ENCODE measurements at regions not wholly inside any gene's neighbourhood (a gene's known extent, or its start where the extent isn't known, plus 50 kb on each side); places are given as distances from the start of the nearest gene placed in this dataset.

DNA sequence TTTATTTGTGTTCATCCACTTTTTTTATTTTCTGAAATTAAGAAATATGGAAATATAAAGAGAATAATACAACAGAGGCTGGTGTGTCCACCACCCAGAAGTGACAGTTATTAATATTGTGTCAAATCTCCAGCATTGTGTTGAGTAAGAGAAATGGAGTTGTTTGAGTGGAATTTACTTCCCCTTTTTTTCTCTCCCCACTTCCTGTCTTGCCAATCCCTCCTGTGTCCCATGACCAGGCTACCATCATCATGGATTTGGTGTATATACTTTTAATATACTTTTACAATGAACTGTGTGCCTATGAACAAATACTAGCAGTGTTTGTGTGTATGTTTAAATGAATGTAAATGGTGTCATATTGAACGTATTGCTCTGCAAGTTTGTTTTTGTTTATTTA lies 276.9 kb upstream of the SKOR2 start:
- no peak overlapping the region for H3K4me2 ChIP-seq
- CTCF ChIA-PET, result no interaction called here
- H3K4me3 ChIP-seq, result no peak overlapping the region
- FAIRE-seq (no peak), DNase-seq (ENCODE audit: low read depth in 1 of 2, low spot score in 1 of 2) (no peak), ATAC-seq (no peak)
- POLR2A ChIA-PET, result no interaction called here
- TF ChIP-seq RNF2 (IDR thresholded peaks at IDR 0.05; ENCODE audit: borderline replicate concordance, low read depth) (no peak), FOSL2 (IDR thresholded peaks at IDR 0.05) (no peak), FOSL2 (CRISPR knock-in tag; IDR thresholded peaks at IDR 0.05) (no peak), TP53 (CRISPR knock-in tag; IDR thresholded peaks at IDR 0.05) (no peak), NR3C1 (IDR thresholded peaks at IDR 0.05) (no peak), FOXS1 (CRISPR knock-in tag; IDR thresholded peaks at IDR 0.05) (no peak), GATA3 (IDR thresholded peaks at IDR 0.05; ENCODE audit: borderline replicate concordance) (no peak), KDM5A (IDR thresholded peaks at IDR 0.05) (no peak), JUN (IDR thresholded peaks at IDR 0.05) (no peak), TFCP2L1 (CRISPR knock-in tag; IDR thresholded peaks at IDR 0.05) (no peak), ESRRA (IDR thresholded peaks at IDR 0.05; ENCODE audit: borderline replicate concordance, low read length) (no peak), SMC3 (IDR thresholded peaks at IDR 0.05) (no peak)
- H3K27ac ChIP-seq, result no peak overlapping the region
- WGBS (ENCODE audit: missing lambda C conversion rate), result 28% methylated on average over 1 of the region's 1 CpG
- no peaks in the 10 kb centered on the region for H3K4me1 ChIP-seq
- no peaks in the 10 kb centered on the region for H3K9me3 ChIP-seq

DNA sequence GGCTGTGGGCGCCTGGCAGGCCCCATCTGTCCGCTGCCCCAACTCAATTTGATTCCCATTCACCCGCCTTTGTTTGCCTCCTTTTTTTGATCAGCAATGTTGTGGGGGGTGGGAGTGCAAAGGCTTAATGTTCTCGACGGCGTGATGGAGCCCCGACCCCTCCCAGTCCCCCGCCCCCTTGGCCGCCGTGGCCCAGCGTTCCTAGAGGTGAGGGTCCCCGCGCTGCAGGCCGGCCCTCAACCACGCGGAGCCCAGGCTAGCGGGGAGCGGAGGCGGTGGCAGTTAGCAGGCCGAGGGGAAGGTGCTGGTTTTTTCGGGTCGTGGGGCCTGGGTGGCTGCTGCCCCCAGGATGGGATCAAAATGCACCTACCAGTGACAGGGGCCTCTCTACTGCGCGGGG lies 274.7 kb upstream of the SKOR2 start:
- POLR2A ChIA-PET, result no interaction called here
- no peak overlapping the region for H3K4me2 ChIP-seq
- DNase-seq (ENCODE audit: low read depth in 1 of 2, low spot score in 1 of 2), result no peak
- H3K4me3 ChIP-seq, result no peak overlapping the region
- CTCF ChIA-PET, result interaction anchor here (0.6 kb wide), 1 partner anchor 208 kb away, joined by 3 read pairs; no protein-coding TSS in a partner anchor
- no peak overlapping the region for H3K27ac ChIP-seq
- TF ChIP-seq EHF (CRISPR knock-in tag; IDR thresholded peaks at IDR 0.05) (no peak), FOXS1 (CRISPR knock-in tag; IDR thresholded peaks at IDR 0.05) (no peak), JUNB (IDR thresholded peaks at IDR 0.05) (no peak), EP300 (IDR thresholded peaks at IDR 0.05) (no peak), BHLHE40 (IDR thresholded peaks at IDR 0.05; ENCODE audit: low read depth, low read length) (no peak), HOXB13 (CRISPR knock-in tag; IDR thresholded peaks at IDR 0.05; ENCODE audit: low read depth) (no peak), ZNF302 (CRISPR knock-in tag; IDR thresholded peaks at IDR 0.05) (no peak), POLR2A (IDR thresholded peaks at IDR 0.05; ENCODE audit: low read length) (no peak), MYC (IDR thresholded peaks at IDR 0.05; ENCODE audit: borderline replicate concordance, low read length) (no peak), FOSL2 (IDR thresholded peaks at IDR 0.05) (no peak), FOSL2 (CRISPR knock-in tag; IDR thresholded peaks at IDR 0.05) (no peak), JUN (IDR thresholded peaks at IDR 0.05) (no peak), CEBPB (IDR thresholded peaks at IDR 0.05) (no peak)
- TF ChIP-seq, protein P1, sequence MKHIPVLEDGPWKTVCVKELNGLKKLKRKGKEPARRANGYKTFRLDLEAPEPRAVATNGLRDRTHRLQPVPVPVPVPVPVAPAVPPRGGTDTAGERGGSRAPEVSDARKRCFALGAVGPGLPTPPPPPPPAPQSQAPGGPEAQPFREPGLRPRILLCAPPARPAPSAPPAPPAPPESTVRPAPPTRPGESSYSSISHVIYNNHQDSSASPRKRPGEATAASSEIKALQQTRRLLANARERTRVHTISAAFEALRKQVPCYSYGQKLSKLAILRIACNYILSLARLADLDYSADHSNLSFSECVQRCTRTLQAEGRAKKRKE (CRISPR knock-in tag; IDR thresholded peaks at IDR 0.05; ENCODE audit: low read depth), result no peak
- TF ChIP-seq, protein P2, sequence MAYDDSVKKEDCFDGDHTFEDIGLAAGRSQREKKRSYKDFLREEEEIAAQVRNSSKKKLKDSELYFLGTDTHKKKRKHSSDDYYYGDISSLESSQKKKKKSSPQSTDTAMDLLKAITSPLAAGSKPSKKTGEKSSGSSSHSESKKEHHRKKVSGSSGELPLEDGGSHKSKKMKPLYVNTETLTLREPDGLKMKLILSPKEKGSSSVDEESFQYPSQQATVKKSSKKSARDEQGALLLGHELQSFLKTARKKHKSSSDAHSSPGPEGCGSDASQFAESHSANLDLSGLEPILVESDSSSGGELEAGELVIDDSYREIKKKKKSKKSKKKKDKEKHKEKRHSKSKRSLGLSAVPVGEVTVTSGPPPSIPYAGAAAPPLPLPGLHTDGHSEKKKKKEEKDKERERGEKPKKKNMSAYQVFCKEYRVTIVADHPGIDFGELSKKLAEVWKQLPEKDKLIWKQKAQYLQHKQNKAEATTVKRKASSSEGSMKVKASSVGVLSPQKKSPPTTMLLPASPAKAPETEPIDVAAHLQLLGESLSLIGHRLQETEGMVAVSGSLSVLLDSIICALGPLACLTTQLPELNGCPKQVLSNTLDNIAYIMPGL (CRISPR knock-in tag; IDR thresholded peaks at IDR 0.05; ENCODE audit: borderline replicate concordance), result no peak
- WGBS (ENCODE audit: missing lambda C conversion rate), result 9% methylated on average over 8 of the region's 24 CpGs
- no peak for ATAC-seq
- no peak for FAIRE-seq
- no peaks in the 10 kb centered on the region for H3K4me1 ChIP-seq
- no peaks in the 10 kb centered on the region for H3K9me3 ChIP-seq

DNA sequence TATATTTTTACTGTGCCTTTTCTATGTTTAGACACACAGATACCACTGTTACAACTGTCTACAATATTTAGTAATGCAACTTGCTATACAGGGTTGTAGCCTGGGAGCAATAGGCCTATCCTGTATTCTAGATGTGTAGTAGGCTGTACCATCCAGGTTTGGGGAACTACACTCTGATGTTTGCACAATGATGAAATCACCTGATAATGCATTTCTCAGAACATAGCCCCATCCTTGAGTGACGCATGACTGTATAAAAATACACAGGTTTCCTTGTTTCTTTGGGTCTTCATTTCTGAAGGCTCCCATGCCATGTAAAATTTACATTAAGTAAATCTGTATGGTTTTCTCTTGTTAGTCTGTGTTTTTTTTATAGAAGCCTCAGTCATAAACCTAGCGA lies 270.9 kb upstream of the SKOR2 start:
- no peak overlapping the region for H3K27ac ChIP-seq
- H3K9me3 ChIP-seq, result no peaks in the 10 kb centered on the region
- WGBS (ENCODE audit: missing lambda C conversion rate), result 74% methylated on average over 2 of the region's 2 CpGs
- no peak for DNase-seq (ENCODE audit: low read depth in 1 of 2, low spot score in 1 of 2)
- ChIA-PET POLR2A (no interaction called here), CTCF (no interaction called here)
- no peak for FAIRE-seq
- no peak for ATAC-seq
- H3K4me3 ChIP-seq, result no peak overlapping the region
- H3K4me1 ChIP-seq, result no peaks in the 10 kb centered on the region
- no peak overlapping the region for H3K4me2 ChIP-seq
- TF ChIP-seq CBX8 (IDR thresholded peaks at IDR 0.05), result no peak
- TF ChIP-seq, protein P3, sequence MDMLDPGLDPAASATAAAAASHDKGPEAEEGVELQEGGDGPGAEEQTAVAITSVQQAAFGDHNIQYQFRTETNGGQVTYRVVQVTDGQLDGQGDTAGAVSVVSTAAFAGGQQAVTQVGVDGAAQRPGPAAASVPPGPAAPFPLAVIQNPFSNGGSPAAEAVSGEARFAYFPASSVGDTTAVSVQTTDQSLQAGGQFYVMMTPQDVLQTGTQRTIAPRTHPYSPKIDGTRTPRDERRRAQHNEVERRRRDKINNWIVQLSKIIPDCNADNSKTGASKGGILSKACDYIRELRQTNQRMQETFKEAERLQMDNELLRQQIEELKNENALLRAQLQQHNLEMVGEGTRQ (IDR thresholded peaks at IDR 0.05), result no peak
- TF ChIP-seq, protein P2 (CRISPR knock-in tag; IDR thresholded peaks at IDR 0.05; ENCODE audit: borderline replicate concordance), result no peak
- TF ChIP-seq EHMT2 (IDR thresholded peaks at IDR 0.05; ENCODE audit: low read depth), result no peak
- TF ChIP-seq, protein P4, sequence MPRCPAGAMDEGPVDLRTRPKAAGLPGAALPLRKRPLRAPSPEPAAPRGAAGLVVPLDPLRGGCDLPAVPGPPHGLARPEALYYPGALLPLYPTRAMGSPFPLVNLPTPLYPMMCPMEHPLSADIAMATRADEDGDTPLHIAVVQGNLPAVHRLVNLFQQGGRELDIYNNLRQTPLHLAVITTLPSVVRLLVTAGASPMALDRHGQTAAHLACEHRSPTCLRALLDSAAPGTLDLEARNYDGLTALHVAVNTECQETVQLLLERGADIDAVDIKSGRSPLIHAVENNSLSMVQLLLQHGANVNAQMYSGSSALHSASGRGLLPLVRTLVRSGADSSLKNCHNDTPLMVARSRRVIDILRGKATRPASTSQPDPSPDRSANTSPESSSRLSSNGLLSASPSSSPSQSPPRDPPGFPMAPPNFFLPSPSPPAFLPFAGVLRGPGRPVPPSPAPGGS (IDR thresholded peaks at IDR 0.05), result no peak
- no peak for TF ChIP-seq NPAS2 (CRISPR knock-in tag; IDR thresholded peaks at IDR 0.05; ENCODE audit: borderline replicate concordance)
- TF ChIP-seq RNF2 (IDR thresholded peaks at IDR 0.05; ENCODE audit: borderline replicate concordance, low read depth), result no peak
- TF ChIP-seq MAFK (IDR thresholded peaks at IDR 0.05; ENCODE audit: partially characterized antibody), result no peak
- no peak for TF ChIP-seq HEYL (CRISPR knock-in tag; IDR thresholded peaks at IDR 0.05)
- no peak for TF ChIP-seq HOXB5 (CRISPR knock-in tag; IDR thresholded peaks at IDR 0.05)
- TF ChIP-seq FOXS1 (CRISPR knock-in tag; IDR thresholded peaks at IDR 0.05), result no peak
- no peak for TF ChIP-seq FOSB (CRISPR knock-in tag; IDR thresholded peaks at IDR 0.05)
- no peak for TF ChIP-seq EHF (CRISPR knock-in tag; IDR thresholded peaks at IDR 0.05)

All from A549 (cell line).